HEK293 (cell line): ENCODE measurements at regions not wholly inside any gene's neighbourhood (a gene's known extent, or its start where the extent isn't known, plus 50 kb on each side); places are given as distances from the start of the nearest gene placed in this dataset.
"Not testable (repeated sequence)": the region's sequence is repeated elsewhere in the genome, so short reads cannot be mapped to it uniquely, and the experiment has no call there.

Experiments
- GLI4 ChIP-seq: fragments of 450-650 bp; formaldehyde crosslinking; IDR thresholded peaks from 2 replicates; pipeline ENCODE4 v1.5.1; 2016; ENCODE audit warnings: missing biosample characterization, missing genetic modification characterization
- PRDM1 ChIP-seq: fragments of 450-650 bp; formaldehyde crosslinking; IDR thresholded peaks from 2 replicates; pipeline ENCODE4; 2016; ENCODE audit warnings: missing biosample characterization, missing genetic modification characterization
- REST ChIP-seq: fragments of 450-650 bp; formaldehyde crosslinking; IDR thresholded peaks from 2 replicates; pipeline ENCODE4 v1.5.1; 2016; ENCODE audit warnings: missing biosample characterization, missing genetic modification characterization
- SP2 ChIP-seq: fragments of 450-650 bp; formaldehyde crosslinking; IDR thresholded peaks from 2 replicates; pipeline ENCODE4 v1.5.1; 2016; ENCODE audit warnings: missing biosample characterization, missing genetic modification characterization
- ZBTB17 ChIP-seq: fragments of 450-650 bp; formaldehyde crosslinking; IDR thresholded peaks from 2 replicates; pipeline ENCODE4 v1.5.1; 2016; ENCODE audit warnings: missing biosample characterization, missing genetic modification characterization
- ZBTB7A ChIP-seq: fragments of 450-650 bp; formaldehyde crosslinking; IDR thresholded peaks from 2 replicates; pipeline ENCODE4 v1.5.1; 2016; ENCODE audit warnings: low read depth, missing biosample characterization, missing genetic modification characterization
- ZNF146 ChIP-seq: fragments of 450-650 bp; formaldehyde crosslinking; IDR thresholded peaks from 2 replicates; pipeline ENCODE4 v1.5.1; 2016; ENCODE audit warnings: missing biosample characterization, missing genetic modification characterization
- ZNF23 ChIP-seq: fragments of 450-650 bp; formaldehyde crosslinking; IDR thresholded peaks from 2 replicates; pipeline ENCODE4 v1.5.1; 2016; ENCODE audit warnings: missing biosample characterization, missing genetic modification characterization, borderline replicate concordance
- ZNF423 ChIP-seq: fragments of 450-650 bp; formaldehyde crosslinking; IDR thresholded peaks from 2 replicates; pipeline ENCODE4 v1.5.1; 2016; ENCODE audit warnings: missing biosample characterization, missing genetic modification characterization
- ZNF571 ChIP-seq: fragments of 450-650 bp; formaldehyde crosslinking; IDR thresholded peaks from 2 replicates; pipeline ENCODE4 v1.5.0; 2017; ENCODE audit warnings: missing biosample characterization, missing genetic modification characterization
- TF ChIP-seq, protein P1 (sequence below): fragments of 450-650 bp; formaldehyde crosslinking; IDR thresholded peaks from 2 replicates; pipeline ENCODE4 v1.5.1; 2016; ENCODE audit warnings: missing biosample characterization, missing genetic modification characterization
- TF ChIP-seq, protein P2 (sequence below): fragments of 450-650 bp; formaldehyde crosslinking; IDR thresholded peaks from 2 replicates; pipeline ENCODE4 v1.5.1; 2017; ENCODE audit warnings: missing biosample characterization, missing genetic modification characterization

DNA sequence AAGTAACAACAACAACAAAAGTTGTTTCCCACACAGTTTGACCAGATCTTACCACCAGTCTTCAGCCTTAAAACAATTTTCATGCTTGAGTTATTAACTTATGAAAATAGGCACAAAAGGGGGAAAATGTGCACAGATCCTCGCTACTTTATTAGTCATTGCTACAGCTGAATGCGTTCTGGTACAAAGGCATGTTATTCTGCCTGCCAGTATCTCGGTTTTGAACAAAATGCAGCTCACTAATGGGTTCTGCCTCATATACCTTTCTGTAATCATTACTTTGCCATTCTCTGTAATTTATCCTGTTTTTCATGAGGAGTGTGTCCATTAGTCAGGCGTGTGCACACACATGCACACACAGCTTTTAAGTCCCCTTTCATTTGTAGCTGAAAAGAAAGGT is 247.6 kb downstream of the BCL2L11 start:
- not testable (repeated sequence) for TF ChIP-seq SP2 (tag by site-specific recombination); GLI4 (tag by site-specific recombination); ZNF23 (tag by site-specific recombination); ZBTB17 (tag by site-specific recombination); ZNF146; ZNF571 (tag by site-specific recombination); ZBTB7A; REST (tag by site-specific recombination); ZNF423 (tag by site-specific recombination); PRDM1 (tag by site-specific recombination)
- TF ChIP-seq, protein P1, sequence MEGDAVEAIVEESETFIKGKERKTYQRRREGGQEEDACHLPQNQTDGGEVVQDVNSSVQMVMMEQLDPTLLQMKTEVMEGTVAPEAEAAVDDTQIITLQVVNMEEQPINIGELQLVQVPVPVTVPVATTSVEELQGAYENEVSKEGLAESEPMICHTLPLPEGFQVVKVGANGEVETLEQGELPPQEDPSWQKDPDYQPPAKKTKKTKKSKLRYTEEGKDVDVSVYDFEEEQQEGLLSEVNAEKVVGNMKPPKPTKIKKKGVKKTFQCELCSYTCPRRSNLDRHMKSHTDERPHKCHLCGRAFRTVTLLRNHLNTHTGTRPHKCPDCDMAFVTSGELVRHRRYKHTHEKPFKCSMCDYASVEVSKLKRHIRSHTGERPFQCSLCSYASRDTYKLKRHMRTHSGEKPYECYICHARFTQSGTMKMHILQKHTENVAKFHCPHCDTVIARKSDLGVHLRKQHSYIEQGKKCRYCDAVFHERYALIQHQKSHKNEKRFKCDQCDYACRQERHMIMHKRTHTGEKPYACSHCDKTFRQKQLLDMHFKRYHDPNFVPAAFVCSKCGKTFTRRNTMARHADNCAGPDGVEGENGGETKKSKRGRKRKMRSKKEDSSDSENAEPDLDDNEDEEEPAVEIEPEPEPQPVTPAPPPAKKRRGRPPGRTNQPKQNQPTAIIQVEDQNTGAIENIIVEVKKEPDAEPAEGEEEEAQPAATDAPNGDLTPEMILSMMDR (tag by site-specific recombination), result not testable (repeated sequence)
- TF ChIP-seq, protein P2, sequence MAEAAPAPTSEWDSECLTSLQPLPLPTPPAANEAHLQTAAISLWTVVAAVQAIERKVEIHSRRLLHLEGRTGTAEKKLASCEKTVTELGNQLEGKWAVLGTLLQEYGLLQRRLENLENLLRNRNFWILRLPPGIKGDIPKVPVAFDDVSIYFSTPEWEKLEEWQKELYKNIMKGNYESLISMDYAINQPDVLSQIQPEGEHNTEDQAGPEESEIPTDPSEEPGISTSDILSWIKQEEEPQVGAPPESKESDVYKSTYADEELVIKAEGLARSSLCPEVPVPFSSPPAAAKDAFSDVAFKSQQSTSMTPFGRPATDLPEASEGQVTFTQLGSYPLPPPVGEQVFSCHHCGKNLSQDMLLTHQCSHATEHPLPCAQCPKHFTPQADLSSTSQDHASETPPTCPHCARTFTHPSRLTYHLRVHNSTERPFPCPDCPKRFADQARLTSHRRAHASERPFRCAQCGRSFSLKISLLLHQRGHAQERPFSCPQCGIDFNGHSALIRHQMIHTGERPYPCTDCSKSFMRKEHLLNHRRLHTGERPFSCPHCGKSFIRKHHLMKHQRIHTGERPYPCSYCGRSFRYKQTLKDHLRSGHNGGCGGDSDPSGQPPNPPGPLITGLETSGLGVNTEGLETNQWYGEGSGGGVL (tag by site-specific recombination), result not testable (repeated sequence)
